ENCODE measurements at regions not wholly inside any gene's neighbourhood (a gene's known extent, or its start where the extent isn't known, plus 50 kb on each side); places are given as distances from the start of the nearest gene placed in this dataset.
"Not testable (repeated sequence)": the region's sequence is repeated elsewhere in the genome, so short reads cannot be mapped to it uniquely, and the experiment has no call there.

DNA sequence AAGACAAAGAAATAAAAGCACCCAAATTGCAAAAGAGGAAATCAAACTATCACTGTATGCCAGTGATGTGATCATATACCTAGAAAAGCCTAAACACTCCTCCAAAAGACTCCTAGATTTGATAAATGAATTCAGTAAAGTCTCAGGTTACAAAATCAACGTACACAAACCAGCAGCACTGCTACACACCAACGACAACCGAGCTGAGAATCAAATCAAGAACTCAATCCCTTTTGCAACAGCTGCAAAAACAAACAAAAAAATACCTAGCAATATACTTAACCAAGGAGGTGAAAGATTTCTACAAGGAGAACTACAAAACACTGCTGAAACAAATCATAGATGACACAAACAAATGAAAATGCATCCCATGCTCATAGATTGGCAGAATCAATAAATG, 92.1 kb upstream of the PALMD start:
- not testable (repeated sequence) for TF ChIP-seq BHLHE40 (IDR thresholded peaks at IDR 0.05; ENCODE audit: borderline replicate concordance); SUZ12 (IDR thresholded peaks at IDR 0.05); SP1 (IDR thresholded peaks at IDR 0.05); FOXM1 (IDR thresholded peaks at IDR 0.05; ENCODE audit: borderline replicate concordance); TARDBP (IDR thresholded peaks at IDR 0.05); PKNOX1 (IDR thresholded peaks at IDR 0.05); NFRKB (IDR thresholded peaks at IDR 0.05); L3MBTL2 (conservative IDR thresholded peaks at IDR 0.05); FOXK2 (IDR thresholded peaks at IDR 0.05); ELF4 (IDR thresholded peaks at IDR 0.05)
